ENCODE measurements at regions not wholly inside any gene's neighbourhood (a gene's known extent, or its start where the extent isn't known, plus 50 kb on each side); places are given as distances from the start of the nearest gene placed in this dataset.
"Not testable (repeated sequence)": the region's sequence is repeated elsewhere in the genome, so short reads cannot be mapped to it uniquely, and the experiment has no call there.

DNA sequence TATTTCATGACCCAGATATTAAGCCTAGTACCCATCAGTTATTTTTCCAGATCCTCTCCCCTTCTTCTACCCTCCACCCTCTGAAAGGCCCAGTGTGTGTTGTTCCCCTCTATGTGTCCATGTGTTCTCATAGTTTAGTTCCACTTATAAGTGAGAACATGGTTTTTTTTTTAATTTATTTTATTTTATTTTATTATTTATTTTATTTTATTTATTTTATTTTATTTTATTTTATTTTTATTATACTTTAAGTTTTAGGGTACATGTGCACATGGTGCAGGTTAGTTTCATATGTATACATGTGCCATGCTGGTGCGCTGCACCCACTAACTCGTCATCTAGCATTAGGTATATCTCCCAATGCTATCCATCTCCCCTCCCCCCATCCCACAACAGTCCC is 639.2 kb upstream of the KCND2 start:
- not testable (repeated sequence) for H3K4me3 ChIP-seq (ENCODE audit: low read length); H2AFZ ChIP-seq (ENCODE audit: low read length); H4K20me1 ChIP-seq (ENCODE audit: insufficient read depth, low read depth, low read length); H3K9me2 ChIP-seq (replicated peaks; ENCODE audit: insufficient read depth, low read length); H3K9ac ChIP-seq (ENCODE audit: low read length); H3K36me3 ChIP-seq (ENCODE audit: insufficient read depth, low read length); H3K79me2 ChIP-seq (ENCODE audit: low read length); DNase-seq; H3K4me2 ChIP-seq (ENCODE audit: low read depth, low read length, poor library complexity, severe bottlenecking); H3K27me3 ChIP-seq (ENCODE audit: low read length); H3K4me1 ChIP-seq (ENCODE audit: low read length); H3K27ac ChIP-seq (ENCODE audit: low read length)
- H3K9me3 ChIP-seq (ENCODE audit: low read length): peaks cover 33% of the 10 kb centered on the region

- Histone ChIP-seq H3K9me3 (ENCODE audit: low read length) (peaks cover 41% of the 10 kb centered on the region), H3K4me3 (ENCODE audit: low read length) (no peak overlapping the region), H3K9me2 (replicated peaks; ENCODE audit: insufficient read depth, low read length) (no peaks in the 10 kb centered on the region), H3K4me2 (ENCODE audit: low read depth, low read length, poor library complexity, severe bottlenecking) (no peak overlapping the region), H3K9ac (ENCODE audit: low read length) (no peak overlapping the region), H4K20me1 (ENCODE audit: insufficient read depth, low read depth, low read length) (no peaks in the 10 kb centered on the region), H3K4me1 (ENCODE audit: low read length) (no peaks in the 10 kb centered on the region), H2AFZ (ENCODE audit: low read length) (no peak overlapping the region), H3K36me3 (ENCODE audit: insufficient read depth, low read length) (no peaks in the 10 kb centered on the region), H3K27ac (ENCODE audit: low read length) (no peak overlapping the region), H3K79me2 (ENCODE audit: low read length) (no peaks in the 10 kb centered on the region), H3K27me3 (ENCODE audit: low read length) (no peaks in the 10 kb centered on the region)
- no peak for DNase-seq
These were observed 632.6 kb upstream of the KCND2 start for GRCh38 chr7:119640326-119640725.

DNA sequence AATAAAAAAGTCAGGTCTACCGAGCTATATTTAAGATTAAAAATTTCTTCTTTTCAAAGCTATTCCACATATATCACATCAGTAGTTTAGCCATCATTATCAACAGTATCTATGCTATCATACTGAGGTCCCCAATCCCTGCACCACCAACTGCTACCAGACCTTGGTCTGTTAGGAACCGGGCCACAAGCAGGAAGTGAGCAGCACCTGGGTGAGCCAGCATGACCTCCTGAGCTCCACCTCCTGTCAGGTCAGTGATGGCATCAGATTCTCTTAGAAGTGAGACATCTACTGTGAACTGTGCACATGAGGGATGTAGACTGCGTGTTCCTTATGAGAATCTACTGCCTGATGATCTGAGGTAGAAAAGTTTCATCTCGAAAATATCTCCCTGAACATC is 632.1 kb upstream of the KCND2 start:
- Histone ChIP-seq H3K27ac (ENCODE audit: low read length) (no peak overlapping the region), H2AFZ (ENCODE audit: low read length) (no peak overlapping the region), H4K20me1 (ENCODE audit: insufficient read depth, low read depth, low read length) (no peaks in the 10 kb centered on the region), H3K9me2 (replicated peaks; ENCODE audit: insufficient read depth, low read length) (no peaks in the 10 kb centered on the region), H3K9ac (ENCODE audit: low read length) (no peak overlapping the region), H3K4me1 (ENCODE audit: low read length) (no peaks in the 10 kb centered on the region), H3K4me2 (ENCODE audit: low read depth, low read length, poor library complexity, severe bottlenecking) (no peak overlapping the region), H3K36me3 (ENCODE audit: insufficient read depth, low read length) (no peaks in the 10 kb centered on the region), H3K9me3 (ENCODE audit: low read length) (peaks cover 41% of the 10 kb centered on the region), H3K27me3 (ENCODE audit: low read length) (no peaks in the 10 kb centered on the region), H3K79me2 (ENCODE audit: low read length) (no peaks in the 10 kb centered on the region), H3K4me3 (ENCODE audit: low read length) (no peak overlapping the region)
- DNase-seq: no peak

GRCh38 chr7:119643558-119643957 is 629.4 kb upstream of the KCND2 start:
- no peak overlapping the region for H3K4me2 ChIP-seq (ENCODE audit: low read depth, low read length, poor library complexity, severe bottlenecking)
- H4K20me1 ChIP-seq (ENCODE audit: insufficient read depth, low read depth, low read length): no peaks in the 10 kb centered on the region
- H3K9me2 ChIP-seq (replicated peaks; ENCODE audit: insufficient read depth, low read length): no peaks in the 10 kb centered on the region
- H3K79me2 ChIP-seq (ENCODE audit: low read length): no peaks in the 10 kb centered on the region
- H3K4me3 ChIP-seq (ENCODE audit: low read length): no peak overlapping the region
- H2AFZ ChIP-seq (ENCODE audit: low read length): no peak overlapping the region
- no peaks in the 10 kb centered on the region for H3K36me3 ChIP-seq (ENCODE audit: insufficient read depth, low read length)
- no peaks in the 10 kb centered on the region for H3K27me3 ChIP-seq (ENCODE audit: low read length)
- no peak for DNase-seq
- H3K27ac ChIP-seq (ENCODE audit: low read length): no peak overlapping the region
- H3K9ac ChIP-seq (ENCODE audit: low read length): no peak overlapping the region
- peaks cover 36% of the 10 kb centered on the region for H3K9me3 ChIP-seq (ENCODE audit: low read length)
- H3K4me1 ChIP-seq (ENCODE audit: low read length): no peaks in the 10 kb centered on the region

GRCh38 chr7:119647286-119647685 is 625.7 kb upstream of the KCND2 start:
- Histone ChIP-seq H3K9me3 (ENCODE audit: low read length) (peaks cover 14% of the 10 kb centered on the region), H3K4me2 (ENCODE audit: low read depth, low read length, poor library complexity, severe bottlenecking) (no peak overlapping the region)

DNA sequence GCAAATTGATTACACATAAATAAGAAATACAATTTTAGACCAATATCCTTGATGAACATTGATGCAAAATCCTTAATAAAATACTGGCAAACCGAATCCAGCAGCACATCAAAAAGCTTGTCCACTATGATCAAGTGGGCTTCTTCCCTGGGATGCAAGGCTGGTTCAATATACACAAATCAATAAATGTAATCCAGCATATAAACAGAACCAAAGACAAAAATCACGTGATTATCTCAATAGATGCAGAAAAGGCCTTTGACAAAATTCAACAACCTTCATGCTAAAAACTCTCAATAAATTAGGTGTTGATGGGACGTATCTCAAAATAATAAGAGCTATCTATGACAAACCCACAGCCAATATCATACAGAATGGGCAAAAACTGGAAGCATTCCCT is 624.2 kb upstream of the KCND2 start:
- not testable (repeated sequence) for H3K4me2 ChIP-seq (ENCODE audit: low read depth, low read length, poor library complexity, severe bottlenecking); H3K4me1 ChIP-seq (ENCODE audit: low read length); H3K4me3 ChIP-seq (ENCODE audit: low read length); H3K27me3 ChIP-seq (ENCODE audit: low read length); H3K9me3 ChIP-seq (ENCODE audit: low read length); DNase-seq; H2AFZ ChIP-seq (ENCODE audit: low read length); H3K9me2 ChIP-seq (replicated peaks; ENCODE audit: insufficient read depth, low read length); H4K20me1 ChIP-seq (ENCODE audit: insufficient read depth, low read depth, low read length); H3K27ac ChIP-seq (ENCODE audit: low read length); H3K79me2 ChIP-seq (ENCODE audit: low read length); H3K36me3 ChIP-seq (ENCODE audit: insufficient read depth, low read length); H3K9ac ChIP-seq (ENCODE audit: low read length)

More at GRCh38 chr7:119647286-119647685, 625.7 kb upstream of the KCND2 start:
- Histone ChIP-seq H4K20me1 (ENCODE audit: insufficient read depth, low read depth, low read length) (no peaks in the 10 kb centered on the region), H3K4me3 (ENCODE audit: low read length) (no peak overlapping the region), H3K79me2 (ENCODE audit: low read length) (no peaks in the 10 kb centered on the region), H3K27me3 (ENCODE audit: low read length) (no peaks in the 10 kb centered on the region), H2AFZ (ENCODE audit: low read length) (no peak overlapping the region), H3K9me2 (replicated peaks; ENCODE audit: insufficient read depth, low read length) (no peaks in the 10 kb centered on the region), H3K4me1 (ENCODE audit: low read length) (no peaks in the 10 kb centered on the region), H3K36me3 (ENCODE audit: insufficient read depth, low read length) (no peaks in the 10 kb centered on the region), H3K9ac (ENCODE audit: low read length) (no peak overlapping the region), H3K27ac (ENCODE audit: low read length) (no peak overlapping the region)
- no peak for DNase-seq

- Histone ChIP-seq H3K36me3 (ENCODE audit: insufficient read depth, low read length) (no peaks in the 10 kb centered on the region), H3K27ac (ENCODE audit: low read length) (no peak overlapping the region), H3K79me2 (ENCODE audit: low read length) (no peaks in the 10 kb centered on the region), H3K9ac (ENCODE audit: low read length) (no peak overlapping the region), H3K4me3 (ENCODE audit: low read length) (no peak overlapping the region), H3K9me3 (ENCODE audit: low read length) (peaks cover 26% of the 10 kb centered on the region), H3K9me2 (replicated peaks; ENCODE audit: insufficient read depth, low read length) (no peaks in the 10 kb centered on the region), H2AFZ (ENCODE audit: low read length) (no peak overlapping the region), H3K4me2 (ENCODE audit: low read depth, low read length, poor library complexity, severe bottlenecking) (no peak overlapping the region), H3K27me3 (ENCODE audit: low read length) (no peaks in the 10 kb centered on the region), H3K4me1 (ENCODE audit: low read length) (no peaks in the 10 kb centered on the region), H4K20me1 (ENCODE audit: insufficient read depth, low read depth, low read length) (no peaks in the 10 kb centered on the region)
- DNase-seq: no peak
These were observed 612.9 kb upstream of the KCND2 start for GRCh38 chr7:119660080-119660479.

DNA sequence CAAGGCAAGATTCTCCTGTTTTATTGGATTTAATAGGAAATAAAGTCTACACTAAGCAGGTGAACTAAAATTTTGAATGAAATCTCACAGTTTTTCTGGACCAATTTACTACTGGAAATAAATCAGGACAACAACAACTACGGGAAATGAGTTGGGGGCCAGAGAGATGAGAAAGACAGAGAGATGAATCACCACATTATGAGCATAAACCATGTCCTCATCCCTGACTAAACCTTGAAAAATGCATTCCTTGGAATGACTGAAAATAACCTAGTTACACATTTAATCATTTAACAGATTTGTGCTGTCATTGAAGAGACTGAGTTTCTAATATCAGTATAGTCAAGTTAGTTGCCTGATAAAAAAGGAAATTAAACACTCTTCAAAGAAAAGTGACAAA is 608.4 kb upstream of the KCND2 start:
- no peak for DNase-seq
- Histone ChIP-seq H3K9me3 (ENCODE audit: low read length) (peaks cover 38% of the 10 kb centered on the region), H3K4me3 (ENCODE audit: low read length) (no peak overlapping the region), H3K4me1 (ENCODE audit: low read length) (no peaks in the 10 kb centered on the region), H4K20me1 (ENCODE audit: insufficient read depth, low read depth, low read length) (no peaks in the 10 kb centered on the region), H3K27ac (ENCODE audit: low read length) (no peak overlapping the region), H3K27me3 (ENCODE audit: low read length) (no peaks in the 10 kb centered on the region), H3K9me2 (replicated peaks; ENCODE audit: insufficient read depth, low read length) (no peaks in the 10 kb centered on the region), H3K9ac (ENCODE audit: low read length) (no peak overlapping the region), H2AFZ (ENCODE audit: low read length) (no peak overlapping the region), H3K4me2 (ENCODE audit: low read depth, low read length, poor library complexity, severe bottlenecking) (no peak overlapping the region), H3K79me2 (ENCODE audit: low read length) (no peaks in the 10 kb centered on the region), H3K36me3 (ENCODE audit: insufficient read depth, low read length) (no peaks in the 10 kb centered on the region)

DNA sequence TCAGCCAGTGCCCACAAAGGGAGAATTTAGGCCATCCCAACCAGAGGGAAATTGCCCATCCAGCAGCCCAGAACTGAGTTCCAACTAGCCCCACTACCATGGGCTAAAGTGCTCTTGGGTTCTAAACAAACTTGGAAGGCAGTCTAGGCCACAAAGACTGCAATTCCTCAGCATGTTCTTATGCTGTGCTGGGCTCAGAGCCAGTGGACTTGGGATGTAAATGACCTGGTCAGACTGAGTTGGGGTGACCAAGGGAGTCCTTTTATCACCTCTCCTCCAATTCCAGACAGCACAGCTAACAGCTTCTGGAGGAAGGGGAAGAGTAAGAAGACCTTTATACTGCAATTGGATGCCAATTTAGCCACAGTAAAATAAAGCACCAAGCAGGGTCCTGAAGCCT is 607.2 kb upstream of the KCND2 start:
- no peaks in the 10 kb centered on the region for H3K4me1 ChIP-seq (ENCODE audit: low read length)
- no peaks in the 10 kb centered on the region for H3K79me2 ChIP-seq (ENCODE audit: low read length)
- no peaks in the 10 kb centered on the region for H4K20me1 ChIP-seq (ENCODE audit: insufficient read depth, low read depth, low read length)
- H3K9me3 ChIP-seq (ENCODE audit: low read length): peaks cover 33% of the 10 kb centered on the region; the same call in 1 of the 2 replicates
- no peak overlapping the region for H3K27ac ChIP-seq (ENCODE audit: low read length)
- H2AFZ ChIP-seq (ENCODE audit: low read length): no peak overlapping the region
- no peaks in the 10 kb centered on the region for H3K27me3 ChIP-seq (ENCODE audit: low read length)
- no peaks in the 10 kb centered on the region for H3K36me3 ChIP-seq (ENCODE audit: insufficient read depth, low read length)
- H3K4me2 ChIP-seq (ENCODE audit: low read depth, low read length, poor library complexity, severe bottlenecking): no peak overlapping the region
- H3K9ac ChIP-seq (ENCODE audit: low read length): no peak overlapping the region
- no peak for DNase-seq
- no peaks in the 10 kb centered on the region for H3K9me2 ChIP-seq (replicated peaks; ENCODE audit: insufficient read depth, low read length)
- H3K4me3 ChIP-seq (ENCODE audit: low read length): no peak overlapping the region
